GM18868 (cell line): ENCODE measurements at regions not wholly inside any gene's neighbourhood (a gene's known extent, or its start where the extent isn't known, plus 50 kb on each side); places are given as distances from the start of the nearest gene placed in this dataset.

Source experiments
- ATAC-seq: cut with Tn5 transposase; IDR thresholded peaks from one replicate; pipeline ENCODE4 v1.9.1; 2021; ENCODE audit warnings: mild to moderate bottlenecking, moderate library complexity; ENCODE audit not compliant: unreplicated experiment

DNA sequence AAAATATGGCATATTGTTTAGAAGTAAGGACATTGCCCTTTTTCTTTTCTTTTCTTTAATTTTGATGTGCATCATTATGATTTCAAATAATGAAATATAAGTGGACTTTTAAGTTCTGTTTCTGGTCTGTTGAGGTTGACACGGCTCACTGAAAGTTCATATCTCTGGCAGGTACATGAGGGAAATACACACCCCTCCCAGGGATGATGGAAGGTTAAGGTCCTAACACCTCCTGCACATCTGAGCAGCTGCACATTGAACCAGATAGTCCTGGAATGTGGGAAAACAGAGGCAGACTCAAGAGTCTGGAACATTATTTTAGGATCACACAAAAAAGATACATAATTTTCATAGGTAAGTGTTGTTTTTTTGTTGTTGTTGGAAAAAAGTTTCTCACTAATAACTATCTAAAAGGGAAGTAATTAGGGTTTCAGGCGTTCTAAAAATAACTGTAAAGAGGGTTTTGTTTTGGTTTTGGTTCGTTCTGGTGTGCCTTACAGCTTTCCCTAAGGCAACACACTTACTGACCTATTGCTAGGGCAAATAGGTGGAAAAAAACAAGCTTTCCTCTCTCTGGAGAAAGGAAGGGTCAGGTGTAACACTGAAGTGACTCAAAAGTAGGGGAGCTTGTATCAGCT is 201.2 kb upstream of the PRKCQ start:
- no peak for ATAC-seq

GRCh38 chr10:6780008-6780677 is 200.1 kb upstream of the PRKCQ start:
- ATAC-seq: no peak

DNA sequence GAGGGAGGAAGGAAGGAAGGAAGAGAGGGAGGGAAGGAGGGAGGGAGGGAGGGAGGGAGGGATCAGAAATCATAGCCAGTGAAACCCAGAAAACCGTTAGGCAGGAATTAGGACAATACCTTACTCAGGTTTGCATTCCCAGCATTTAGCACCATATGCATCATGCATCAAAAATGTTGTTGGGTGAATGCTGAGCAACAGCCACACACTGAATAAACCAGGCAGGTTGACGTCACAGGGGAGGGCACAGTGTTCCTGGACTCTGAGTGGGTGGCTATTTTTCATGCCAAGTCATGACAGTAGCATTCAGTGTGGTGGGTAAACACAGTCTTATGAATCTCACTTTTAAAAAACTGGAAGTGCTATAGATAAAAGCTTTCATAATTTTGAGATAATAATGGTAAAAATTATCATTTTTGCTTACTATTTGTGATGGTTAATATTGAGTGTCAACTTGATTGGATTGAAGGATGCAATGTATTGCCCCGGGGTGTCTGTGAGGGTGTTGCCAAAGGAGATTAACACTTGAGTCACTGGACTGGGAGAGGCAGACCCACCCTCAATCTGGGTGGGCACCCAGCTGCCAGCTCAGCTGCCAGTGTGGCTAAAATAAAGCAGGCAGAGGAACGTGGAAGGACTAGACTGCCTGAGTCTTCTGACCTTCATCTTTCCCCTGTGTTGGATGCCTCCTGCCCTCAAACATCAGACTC is 199.1 kb upstream of the PRKCQ start:
- ATAC-seq: no peak

DNA sequence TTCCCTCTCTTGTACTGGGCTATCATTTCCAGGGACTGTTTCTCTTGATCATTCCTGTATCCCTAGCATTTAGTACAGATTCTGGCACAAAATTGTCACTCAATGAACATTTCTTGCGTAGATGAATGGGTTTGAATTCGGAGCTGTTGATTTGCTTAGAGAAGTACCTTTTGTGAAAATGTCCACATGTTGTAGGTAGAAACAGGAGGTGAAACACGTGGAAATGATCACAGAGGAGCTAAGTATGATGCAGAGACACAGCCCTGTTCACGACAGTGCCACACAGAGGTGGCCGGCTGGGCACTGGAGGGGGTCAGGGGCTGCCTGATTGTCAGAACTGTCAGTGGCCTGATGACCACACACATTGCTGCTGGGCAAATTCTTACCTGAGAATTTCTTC is 196.1 kb upstream of the PRKCQ start:
- no peak for ATAC-seq

DNA sequence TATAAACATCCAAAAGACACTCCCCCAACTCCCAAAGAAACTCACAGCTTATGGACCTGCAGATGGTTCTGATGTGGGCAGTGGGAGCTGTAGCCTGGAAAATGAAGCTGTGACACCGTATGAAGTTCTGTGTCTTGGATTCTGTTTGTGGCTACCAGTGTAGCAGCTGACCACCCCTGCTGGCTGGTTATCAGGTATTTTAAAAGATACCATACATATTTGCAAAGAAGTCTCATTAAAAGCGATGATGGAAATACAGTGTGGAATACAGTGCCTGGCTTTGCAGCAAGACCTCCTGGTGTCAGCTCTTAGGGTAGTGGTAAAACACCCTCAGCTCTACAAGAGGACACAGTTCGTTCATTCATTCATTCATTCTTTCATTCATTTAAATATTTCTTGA is 194.3 kb upstream of the PRKCQ start:
- no peak for ATAC-seq

DNA sequence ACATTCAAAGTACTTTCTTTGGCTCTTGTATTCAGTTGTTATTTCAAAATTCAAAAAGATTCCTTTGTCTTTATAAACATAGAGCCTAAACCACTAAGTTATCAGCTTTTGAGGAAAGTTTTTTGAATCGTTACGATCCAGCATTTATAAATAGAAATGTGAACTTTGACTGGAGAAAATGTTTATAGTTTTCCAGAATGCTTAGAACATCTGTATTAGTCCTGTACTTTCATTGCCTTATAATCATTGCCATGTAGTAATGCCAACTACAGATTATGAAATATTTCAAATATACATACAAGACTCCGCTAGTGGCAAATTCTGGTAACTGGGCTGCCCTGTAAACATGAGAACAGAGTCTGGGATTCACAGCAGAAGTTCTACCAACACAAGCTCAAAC is 191.3 kb upstream of the PRKCQ start:
- no peak for ATAC-seq

- ATAC-seq: no peak
Measured at GRCh38 chr10:6770846-6771245, 190.8 kb upstream of the PRKCQ start.

DNA sequence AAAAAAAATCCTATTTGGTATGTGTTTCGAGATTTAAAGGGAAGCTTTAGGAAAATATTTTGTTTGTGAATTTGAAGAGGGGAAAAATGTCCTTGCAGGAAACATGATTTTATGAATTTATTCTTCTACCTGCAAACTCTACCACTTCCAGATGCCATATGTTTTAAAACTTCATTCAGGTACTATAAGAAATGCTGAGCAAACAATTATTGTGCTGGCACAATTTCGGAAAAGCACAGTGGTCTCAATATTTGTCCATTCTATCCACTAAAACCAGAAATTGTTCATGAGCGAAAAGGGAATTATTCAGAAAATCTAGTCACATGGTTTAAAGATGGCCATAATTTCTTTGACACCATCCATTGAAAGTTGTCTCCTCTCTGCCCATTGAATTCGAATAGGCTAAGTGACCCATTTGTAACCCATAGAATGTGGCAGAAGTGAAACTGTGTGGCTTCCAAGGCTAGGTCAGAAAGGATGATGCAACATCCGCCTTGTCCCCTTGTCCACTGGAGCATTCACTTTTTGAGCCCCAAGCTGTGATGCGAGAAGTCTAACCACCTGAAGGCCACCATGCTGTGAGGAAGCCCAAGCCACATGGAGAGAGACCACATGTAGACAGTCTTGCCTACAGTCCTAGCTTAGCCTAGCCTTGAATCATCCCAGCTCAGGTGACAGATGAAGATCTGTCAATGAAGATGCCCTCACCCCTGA is 189.8 kb upstream of the PRKCQ start:
- no peak for ATAC-seq

- no peak for ATAC-seq
Measured at GRCh38 chr10:6766131-6766801, 186.2 kb upstream of the PRKCQ start.

GRCh38 chr10:6763423-6763822 is 183.3 kb upstream of the PRKCQ start:
- ATAC-seq: no peak

GRCh38 chr10:6763001-6763400 is 182.9 kb upstream of the PRKCQ start:
- no peak for ATAC-seq

- no peak for ATAC-seq
Measured at GRCh38 chr10:6759961-6760360, 179.9 kb upstream of the PRKCQ start.

- peak; percentile 44 for ATAC-seq
Measured at GRCh38 chr10:6757158-6757557, 177.1 kb upstream of the PRKCQ start.

DNA sequence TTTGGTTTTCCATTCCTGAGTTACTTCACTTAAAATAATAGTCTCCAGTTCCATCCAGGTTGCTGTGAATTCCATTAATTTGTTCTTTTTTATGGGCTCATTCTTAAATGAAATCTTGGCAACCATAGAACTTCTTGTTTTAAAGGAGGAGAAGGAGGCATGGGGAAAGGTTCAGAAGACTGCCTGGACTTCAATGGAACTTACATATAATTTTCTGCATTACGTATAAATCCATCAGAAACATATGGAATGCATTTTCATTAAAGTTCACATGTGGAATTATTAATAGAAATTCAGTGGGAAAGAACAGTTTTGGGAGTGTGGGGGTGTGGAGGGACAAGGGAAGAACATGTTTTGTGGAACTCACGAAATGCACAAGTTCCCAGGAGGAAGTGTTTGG is 176.6 kb upstream of the PRKCQ start:
- ATAC-seq: no peak

DNA sequence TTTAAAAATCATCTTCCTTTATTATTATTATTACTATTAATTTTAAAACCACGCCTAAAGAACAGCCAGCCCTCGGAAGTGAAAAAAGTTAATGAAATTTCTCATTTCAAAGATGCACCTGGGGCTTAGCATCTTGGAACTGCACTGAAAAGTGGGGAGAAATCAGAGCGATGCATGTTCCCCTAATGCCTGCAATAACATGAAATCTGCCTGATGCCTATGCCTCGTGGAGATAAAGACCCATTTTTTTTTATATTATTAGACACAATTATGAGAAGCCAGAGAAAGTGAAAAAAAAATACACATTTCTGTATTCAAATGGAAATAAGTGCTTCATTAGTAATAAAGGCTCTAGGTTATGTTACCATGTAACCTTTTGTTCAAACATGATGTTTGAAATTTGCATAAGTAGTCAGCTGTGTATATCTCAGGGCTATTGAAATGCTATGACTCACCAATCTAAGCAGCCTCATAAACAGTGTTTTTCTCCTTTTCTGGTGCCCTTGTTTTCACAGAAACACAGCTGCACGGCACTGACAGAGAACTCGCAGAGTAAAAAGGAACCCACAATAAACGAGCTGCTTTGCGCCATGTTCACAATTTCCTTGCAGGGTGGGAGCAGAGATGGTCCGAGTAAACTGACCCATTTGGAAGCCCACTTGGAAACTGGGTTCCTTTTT is 175.8 kb upstream of the PRKCQ start:
- peak; percentile 52 for ATAC-seq

GRCh38 chr10:6753644-6754043 is 173.6 kb upstream of the PRKCQ start:
- ATAC-seq: no peak

DNA sequence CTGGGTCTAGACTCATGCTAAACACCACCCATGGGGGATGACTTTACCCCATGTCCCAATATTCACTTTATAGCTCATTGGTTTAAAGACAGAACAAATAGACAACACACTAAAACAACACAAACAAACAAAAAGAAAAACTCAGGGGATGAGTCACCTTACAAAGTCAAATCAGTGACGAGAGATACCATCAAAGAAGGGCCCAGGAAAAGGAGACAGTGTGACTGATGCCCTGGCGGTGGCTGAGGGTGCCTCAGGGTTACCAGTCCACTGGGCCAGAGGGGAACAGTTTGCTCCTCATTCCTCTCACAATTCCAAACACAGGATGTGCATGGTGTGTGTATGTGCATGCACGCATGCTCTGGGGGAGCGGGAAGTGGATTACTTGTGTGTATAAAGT is 171.3 kb upstream of the PRKCQ start:
- no peak for ATAC-seq

DNA sequence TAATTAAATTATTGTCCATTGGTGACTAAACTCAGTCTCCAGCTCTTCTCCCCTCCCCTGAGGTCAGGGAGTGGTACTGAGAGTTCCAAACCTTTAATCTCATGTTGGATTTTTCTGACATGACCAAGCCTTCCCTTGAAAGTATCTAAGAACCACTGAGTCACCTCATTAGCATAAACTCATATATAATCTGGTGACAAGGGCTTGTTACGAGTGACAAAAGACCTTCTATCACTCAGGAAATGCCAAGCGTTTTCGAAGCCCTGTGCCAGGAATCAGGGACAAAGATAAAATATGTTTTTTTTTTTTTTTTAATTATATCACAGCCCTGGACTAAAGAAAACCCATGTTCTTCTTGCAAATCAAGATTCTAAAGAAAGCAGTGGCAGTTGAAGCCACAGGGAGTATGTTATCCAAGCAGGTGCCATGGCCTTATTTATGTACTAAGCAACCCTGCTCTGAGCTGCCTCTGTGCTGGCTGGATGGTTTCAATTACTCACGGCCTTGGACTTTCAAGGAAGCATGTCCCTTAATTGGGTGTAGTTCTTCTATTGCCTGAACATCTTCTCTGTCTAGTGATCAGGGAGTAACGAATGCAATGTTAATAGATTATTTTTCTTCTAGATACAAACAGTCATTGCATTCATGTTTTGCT is 169.0 kb upstream of the PRKCQ start:
- no peak for ATAC-seq

- ATAC-seq: no peak
Measured at GRCh38 chr10:6748029-6748428, 168.0 kb upstream of the PRKCQ start.

DNA sequence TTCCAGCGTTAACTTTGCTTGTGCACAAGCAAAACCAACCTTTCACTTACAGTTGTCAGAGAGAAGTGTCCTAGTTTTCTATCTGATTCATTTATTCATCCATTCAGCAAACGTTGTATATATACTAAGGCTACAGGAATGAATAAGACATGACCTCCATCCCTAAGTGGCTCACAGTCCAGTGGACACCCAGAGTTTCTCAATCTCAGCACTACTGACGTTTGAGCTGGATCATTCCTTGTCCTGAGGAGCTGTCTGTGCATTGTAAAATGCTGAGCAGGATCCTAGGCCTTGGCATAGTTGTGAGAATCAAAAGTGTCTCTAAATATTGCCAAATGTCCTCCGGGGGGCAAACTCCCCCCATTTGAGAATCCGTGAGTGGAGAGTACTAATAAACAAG is 166.7 kb upstream of the PRKCQ start:
- ATAC-seq: no peak
